ENCODE measurements at regions not wholly inside any gene's neighbourhood (a gene's known extent, or its start where the extent isn't known, plus 50 kb on each side); places are given as distances from the start of the nearest gene placed in this dataset.
"Not testable (repeated sequence)": the region's sequence is repeated elsewhere in the genome, so short reads cannot be mapped to it uniquely, and the experiment has no call there.

GRCh38 chr1:65615859-65616258 lies 176.8 kb upstream of the PDE4B start:
- ATAC-seq (no peak), DNase-seq (no peak)
- no peaks in the 10 kb centered on the region for H3K9me3 ChIP-seq
- H3K27ac ChIP-seq = no peak overlapping the region
- H3K4me3 ChIP-seq = no peak overlapping the region
- intact Hi-C loops (cut with DNase I) = no loop called here
- no peak for TF ChIP-seq CTCF (IDR thresholded peaks at IDR 0.05)
- H3K4me1 ChIP-seq = no peaks in the 10 kb centered on the region
- no peaks in the 10 kb centered on the region for H3K27me3 ChIP-seq
- H3K36me3 ChIP-seq = no peaks in the 10 kb centered on the region

- H3K36me3 ChIP-seq; H3K27ac ChIP-seq; intact Hi-C loops (cut with DNase I); DNase-seq; H3K9me3 ChIP-seq; ATAC-seq; H3K4me3 ChIP-seq; H3K27me3 ChIP-seq; H3K4me1 ChIP-seq: not testable (repeated sequence)
Observed at GRCh38 chr1:65621721-65622120, 171.0 kb upstream of the PDE4B start.

- intact Hi-C loops (cut with DNase I) = no loop called here
Observed at GRCh38 chr1:65623895-65624294, 168.8 kb upstream of the PDE4B start.

GRCh38 chr1:65625528-65625927 lies 167.2 kb upstream of the PDE4B start:
- Histone ChIP-seq H3K4me3 (no peak overlapping the region), H3K27me3 (no peaks in the 10 kb centered on the region), H3K9me3 (no peaks in the 10 kb centered on the region), H3K27ac (no peak overlapping the region), H3K36me3 (no peaks in the 10 kb centered on the region), H3K4me1 (no peaks in the 10 kb centered on the region)
- intact Hi-C loops (cut with DNase I) = no loop called here
- DNase-seq (no peak), ATAC-seq (no peak)
- TF ChIP-seq CTCF (IDR thresholded peaks at IDR 0.05) = no peak

More at GRCh38 chr1:65623895-65624294, 168.8 kb upstream of the PDE4B start:
- Histone ChIP-seq H3K4me1 (no peaks in the 10 kb centered on the region), H3K27me3 (no peaks in the 10 kb centered on the region), H3K9me3 (no peaks in the 10 kb centered on the region), H3K4me3 (no peak overlapping the region), H3K27ac (no peak overlapping the region), H3K36me3 (no peaks in the 10 kb centered on the region)
- DNase-seq (no peak), ATAC-seq (no peak)
- no peak for TF ChIP-seq CTCF (IDR thresholded peaks at IDR 0.05)

GRCh38 chr1:65626003-65626402 lies 166.7 kb upstream of the PDE4B start:
- no peak for TF ChIP-seq CTCF (IDR thresholded peaks at IDR 0.05)
- H3K4me3 ChIP-seq = no peak overlapping the region
- ATAC-seq (no peak), DNase-seq (no peak)
- H3K36me3 ChIP-seq = no peaks in the 10 kb centered on the region
- H3K4me1 ChIP-seq = no peaks in the 10 kb centered on the region
- no peaks in the 10 kb centered on the region for H3K27me3 ChIP-seq
- no peaks in the 10 kb centered on the region for H3K9me3 ChIP-seq
- intact Hi-C loops (cut with DNase I) = no loop called here
- H3K27ac ChIP-seq = no peak overlapping the region

GRCh38 chr1:65629788-65630187 lies 162.9 kb upstream of the PDE4B start:
- intact Hi-C loops (cut with DNase I) = no loop called here
- no peaks in the 10 kb centered on the region for H3K36me3 ChIP-seq
- no peak for ATAC-seq

More at GRCh38 chr1:65629788-65630187, 162.9 kb upstream of the PDE4B start:
- H3K27me3 ChIP-seq = no peaks in the 10 kb centered on the region
- H3K27ac ChIP-seq = no peak overlapping the region
- no peaks in the 10 kb centered on the region for H3K9me3 ChIP-seq
- no peaks in the 10 kb centered on the region for H3K4me1 ChIP-seq
- no peak for DNase-seq
- no peak overlapping the region for H3K4me3 ChIP-seq
- no peak for TF ChIP-seq CTCF (IDR thresholded peaks at IDR 0.05)

Data from left lung (tissue), 4 donors.